ENCODE measurements at regions not wholly inside any gene's neighbourhood (a gene's known extent, or its start where the extent isn't known, plus 50 kb on each side); places are given as distances from the start of the nearest gene placed in this dataset.

DNA sequence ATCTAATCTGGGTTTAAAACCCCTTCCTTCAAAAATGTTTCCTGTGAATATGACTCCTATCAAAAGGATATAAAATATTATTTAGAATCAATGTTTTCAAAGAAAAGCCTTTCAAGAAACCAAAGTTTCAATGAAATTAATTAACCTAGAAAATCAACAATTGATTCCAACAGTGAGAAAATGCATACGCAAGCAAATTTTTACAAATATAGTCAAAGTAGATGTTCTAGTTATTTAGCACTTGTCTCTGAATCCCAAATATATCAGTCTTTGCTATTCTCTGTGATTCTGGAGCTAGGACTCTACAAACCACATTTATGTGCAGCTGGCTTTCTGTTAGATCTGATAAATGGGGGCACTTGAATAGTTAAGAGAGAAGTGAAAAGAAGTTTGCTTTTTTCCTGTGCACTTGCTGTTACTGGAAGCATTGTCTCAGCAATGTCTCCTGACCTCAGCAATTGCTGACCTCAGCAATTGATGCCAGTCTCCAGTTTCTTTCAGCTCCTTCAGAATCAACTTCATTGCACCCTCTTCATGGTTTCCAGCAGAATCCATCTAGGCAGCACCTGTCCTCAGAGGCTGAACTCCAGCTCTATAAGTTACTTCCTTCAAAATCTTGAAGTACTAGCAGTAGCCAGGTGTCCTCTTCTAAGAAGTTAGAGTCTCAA lies 879.9 kb upstream of the LRRN3 start:
- TF ChIP-seq, protein P1, sequence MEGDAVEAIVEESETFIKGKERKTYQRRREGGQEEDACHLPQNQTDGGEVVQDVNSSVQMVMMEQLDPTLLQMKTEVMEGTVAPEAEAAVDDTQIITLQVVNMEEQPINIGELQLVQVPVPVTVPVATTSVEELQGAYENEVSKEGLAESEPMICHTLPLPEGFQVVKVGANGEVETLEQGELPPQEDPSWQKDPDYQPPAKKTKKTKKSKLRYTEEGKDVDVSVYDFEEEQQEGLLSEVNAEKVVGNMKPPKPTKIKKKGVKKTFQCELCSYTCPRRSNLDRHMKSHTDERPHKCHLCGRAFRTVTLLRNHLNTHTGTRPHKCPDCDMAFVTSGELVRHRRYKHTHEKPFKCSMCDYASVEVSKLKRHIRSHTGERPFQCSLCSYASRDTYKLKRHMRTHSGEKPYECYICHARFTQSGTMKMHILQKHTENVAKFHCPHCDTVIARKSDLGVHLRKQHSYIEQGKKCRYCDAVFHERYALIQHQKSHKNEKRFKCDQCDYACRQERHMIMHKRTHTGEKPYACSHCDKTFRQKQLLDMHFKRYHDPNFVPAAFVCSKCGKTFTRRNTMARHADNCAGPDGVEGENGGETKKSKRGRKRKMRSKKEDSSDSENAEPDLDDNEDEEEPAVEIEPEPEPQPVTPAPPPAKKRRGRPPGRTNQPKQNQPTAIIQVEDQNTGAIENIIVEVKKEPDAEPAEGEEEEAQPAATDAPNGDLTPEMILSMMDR (IDR thresholded peaks at IDR 0.05; ENCODE audit: borderline replicate concordance, extremely low read depth, insufficient read depth): no peak
- DNase-seq (no peak), FAIRE-seq (no peak)
- peaks cover 0 to 3% (median 0%) of the 10 kb centered on the region in 3 donors for H3K9me3 ChIP-seq (ENCODE audit: control insufficient read depth in 2 of 3, insufficient read depth in 1 of 3, low read length in 3 of 3)
- no peak overlapping the region for H3K4me3 ChIP-seq (ENCODE audit: low read length in 3 of 3)
- H3K27ac ChIP-seq (ENCODE audit: low read depth in 2 of 2, low read length in 2 of 2): no peak overlapping the region
- no peak overlapping the region for H3K9ac ChIP-seq (ENCODE audit: low read length in 3 of 3)
- H3K36me3 ChIP-seq (ENCODE audit: control insufficient read depth in 2 of 3, insufficient read depth in 3 of 3, low read length in 3 of 3): no peaks in the 10 kb centered on the region
- H3K4me1 ChIP-seq (ENCODE audit: control insufficient read depth in 2 of 3, insufficient read depth in 2 of 3, low read depth in 1 of 3, low read length in 3 of 3): no peaks in the 10 kb centered on the region
- intact Hi-C loops (cut with DNase I): no loop called here
- H3K27me3 ChIP-seq (ENCODE audit: control insufficient read depth, insufficient read depth, low read length): no peaks in the 10 kb centered on the region

DNA sequence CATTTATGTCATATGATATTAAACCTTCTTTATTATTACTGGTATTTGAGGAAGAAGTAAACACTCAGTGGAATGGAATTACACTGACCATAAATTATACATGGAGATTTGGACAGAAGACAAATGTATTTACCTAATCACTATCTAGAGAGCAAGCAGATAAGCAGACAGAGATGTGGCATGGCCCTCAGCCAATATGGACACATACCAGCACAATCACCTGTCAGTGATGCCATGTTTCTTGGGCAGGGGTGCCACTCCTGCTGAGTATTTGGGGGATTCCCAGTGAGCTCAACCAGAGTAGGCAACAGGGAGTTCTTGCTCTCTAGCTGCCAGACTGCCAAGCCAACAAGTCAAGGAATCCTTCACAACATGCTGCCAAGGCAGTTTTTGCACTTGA lies 866.3 kb upstream of the LRRN3 start:
- no peak overlapping the region for H3K9ac ChIP-seq (ENCODE audit: low read length in 3 of 3)
- no peak overlapping the region for H3K27ac ChIP-seq (ENCODE audit: low read depth in 2 of 2, low read length in 2 of 2)
- FAIRE-seq: no peak
- H3K4me1 ChIP-seq (ENCODE audit: control insufficient read depth in 2 of 3, insufficient read depth in 2 of 3, low read depth in 1 of 3, low read length in 3 of 3): no peaks in the 10 kb centered on the region
- H3K9me3 ChIP-seq (ENCODE audit: control insufficient read depth in 2 of 3, insufficient read depth in 1 of 3, low read length in 3 of 3): no peaks in the 10 kb centered on the region
- TF ChIP-seq, protein P1 (IDR thresholded peaks at IDR 0.05; ENCODE audit: borderline replicate concordance, extremely low read depth, insufficient read depth): no peak
- intact Hi-C loops (cut with DNase I): no loop called here
- no peaks in the 10 kb centered on the region for H3K27me3 ChIP-seq (ENCODE audit: control insufficient read depth, insufficient read depth, low read length)
- H3K36me3 ChIP-seq (ENCODE audit: control insufficient read depth in 2 of 3, insufficient read depth in 3 of 3, low read length in 3 of 3): no peaks in the 10 kb centered on the region
- no peak overlapping the region for H3K4me3 ChIP-seq (ENCODE audit: low read length in 3 of 3)
- DNase-seq: no peak

DNA sequence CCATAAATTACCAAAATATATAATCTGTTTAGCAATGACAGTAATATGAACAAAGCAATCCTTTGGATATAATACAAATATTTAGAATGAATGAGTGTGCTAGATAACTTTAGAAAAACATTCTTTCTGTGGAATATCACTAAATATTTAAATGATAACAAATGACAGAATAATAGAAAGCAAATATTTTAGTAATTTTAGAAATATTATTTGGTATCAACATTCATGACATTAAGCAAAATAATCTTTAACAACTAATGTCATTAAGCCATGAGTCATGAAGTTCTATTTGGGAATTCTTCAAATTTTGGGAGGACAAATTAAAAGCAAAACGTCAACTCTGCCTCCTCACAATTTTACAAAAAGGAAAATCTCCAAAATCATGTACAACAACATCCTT lies 844.8 kb upstream of the LRRN3 start:
- FAIRE-seq (peak; percentile 15), DNase-seq (no peak)
- no peak overlapping the region for H3K4me3 ChIP-seq (ENCODE audit: low read length in 3 of 3)
- no peaks in the 10 kb centered on the region for H3K9me3 ChIP-seq (ENCODE audit: control insufficient read depth in 2 of 3, insufficient read depth in 1 of 3, low read length in 3 of 3)
- TF ChIP-seq, protein P1 (IDR thresholded peaks at IDR 0.05; ENCODE audit: borderline replicate concordance, extremely low read depth, insufficient read depth): no peak
- no peaks in the 10 kb centered on the region for H3K27me3 ChIP-seq (ENCODE audit: control insufficient read depth, insufficient read depth, low read length)
- no peaks in the 10 kb centered on the region for H3K4me1 ChIP-seq (ENCODE audit: control insufficient read depth in 2 of 3, insufficient read depth in 2 of 3, low read depth in 1 of 3, low read length in 3 of 3)
- no peak overlapping the region for H3K27ac ChIP-seq (ENCODE audit: low read depth in 2 of 2, low read length in 2 of 2)
- no peak overlapping the region for H3K9ac ChIP-seq (ENCODE audit: low read length in 3 of 3)
- intact Hi-C loops (cut with DNase I): no loop called here
- H3K36me3 ChIP-seq (ENCODE audit: control insufficient read depth in 2 of 3, insufficient read depth in 3 of 3, low read length in 3 of 3): no peaks in the 10 kb centered on the region

- FAIRE-seq: no peak
- Histone ChIP-seq H3K9me3 (ENCODE audit: control insufficient read depth in 2 of 3, insufficient read depth in 1 of 3, low read length in 3 of 3) (no peaks in the 10 kb centered on the region), H3K36me3 (ENCODE audit: control insufficient read depth in 2 of 3, insufficient read depth in 3 of 3, low read length in 3 of 3) (no peaks in the 10 kb centered on the region), H3K4me3 (ENCODE audit: low read length in 3 of 3) (no peak overlapping the region), H3K4me1 (ENCODE audit: control insufficient read depth in 2 of 3, insufficient read depth in 2 of 3, low read depth in 1 of 3, low read length in 3 of 3) (no peaks in the 10 kb centered on the region), H3K9ac (ENCODE audit: low read length in 3 of 3) (no peak overlapping the region), H3K27ac (ENCODE audit: low read depth in 2 of 2, low read length in 2 of 2) (no peak overlapping the region), H3K27me3 (ENCODE audit: control insufficient read depth, insufficient read depth, low read length) (no peaks in the 10 kb centered on the region)
- peak in 2 of 5 donors; percentile 6 to 29 for DNase-seq
- intact Hi-C loops (cut with DNase I): no loop called here
- TF ChIP-seq, protein P1 (IDR thresholded peaks at IDR 0.05; ENCODE audit: borderline replicate concordance, extremely low read depth, insufficient read depth): no peak
Measured at GRCh38 chr7:110253093-110253492, 837.8 kb upstream of the LRRN3 start.
